SK-N-SH treated with all-trans-retinoic acid at 6 μM for 48 hours (cell line): ENCODE measurements at regions not wholly inside any gene's neighbourhood (a gene's known extent, or its start where the extent isn't known, plus 50 kb on each side); places are given as distances from the start of the nearest gene placed in this dataset.

Experiments
- ATAC-seq: fragments of 200-7000 bp; cut with Tn5 transposase; 3 replicates; pipeline ENCODE4 v1.9.1; 2020; ENCODE audit warnings: mild to moderate bottlenecking, moderate library complexity
- ARNTL ChIP-seq: fragments of 450-650 bp; formaldehyde crosslinking; IDR thresholded peaks from 2 replicates; pipeline ENCODE4 v1.5.0; 2020; ENCODE audit warnings: low read depth, mild to moderate bottlenecking, moderate library complexity, borderline replicate concordance
- BACH2 ChIP-seq: fragments of 250-450 bp; sonication (Bioruptor Pico); IDR thresholded peaks from 2 replicates; pipeline ENCODE4 v1.9.0; 2021; ENCODE audit warnings: mild to moderate bottlenecking, borderline replicate concordance
- CREB5 ChIP-seq: fragments of 250-450 bp; sonication (Bioruptor Pico); IDR thresholded peaks from 2 replicates; pipeline ENCODE4 v1.5.1; 2020; ENCODE audit warnings: low read depth, mild to moderate bottlenecking, moderate library complexity
- CSDC2 ChIP-seq: fragments of 250-450 bp; sonication (Bioruptor Pico); IDR thresholded peaks from 2 replicates; pipeline ENCODE4 v1.5.0; 2020; ENCODE audit warnings: mild to moderate bottlenecking, moderate library complexity
- ESRRG ChIP-seq: fragments of 250-450 bp; sonication (Bioruptor Pico); IDR thresholded peaks from 2 replicates; pipeline ENCODE4 v1.6.1; 2021; ENCODE audit warnings: mild to moderate bottlenecking
- GLIS3 ChIP-seq: fragments of 250-450 bp; sonication (Bioruptor Pico); IDR thresholded peaks from 2 replicates; pipeline ENCODE4 v1.5.0; 2020; ENCODE audit warnings: mild to moderate bottlenecking, moderate library complexity
- ISL1 ChIP-seq: fragments of 250-450 bp; sonication (Bioruptor Pico); IDR thresholded peaks from 2 replicates; pipeline ENCODE4 v2.1.2; 2022; ENCODE audit warnings: mild to moderate bottlenecking, moderate library complexity
- POU6F1 ChIP-seq: fragments of 250-450 bp; sonication (Bioruptor Pico); IDR thresholded peaks from 2 replicates; pipeline ENCODE4 v1.8.0; 2021; ENCODE audit warnings: low read depth, mild to moderate bottlenecking, moderate library complexity, borderline replicate concordance
- PPARA ChIP-seq: fragments of 250-450 bp; sonication (Bioruptor Pico); IDR thresholded peaks from 2 replicates; pipeline ENCODE4 v1.5.0; 2020; ENCODE audit warnings: mild to moderate bottlenecking, borderline replicate concordance
- RARB ChIP-seq: fragments of 250-450 bp; sonication (Bioruptor Pico); IDR thresholded peaks from 2 replicates; pipeline ENCODE4 v1.8.0; 2021; ENCODE audit warnings: mild to moderate bottlenecking, moderate library complexity
- SNAI2 ChIP-seq: fragments of 250-450 bp; sonication (Bioruptor Pico); IDR thresholded peaks from 2 replicates; pipeline ENCODE4 v1.5.0; 2020; ENCODE audit warnings: mild to moderate bottlenecking, moderate library complexity
- TCF4 ChIP-seq: fragments of 250-450 bp; sonication (Bioruptor Pico); IDR thresholded peaks from 2 replicates; pipeline ENCODE4 v1.8.0; 2021; ENCODE audit warnings: mild to moderate bottlenecking, moderate library complexity, borderline replicate concordance
- TOX ChIP-seq: fragments of 250-450 bp; sonication (Bioruptor Pico); IDR thresholded peaks from 2 replicates; pipeline ENCODE4 v1.8.0; 2021; ENCODE audit warnings: mild to moderate bottlenecking, moderate library complexity, borderline replicate concordance
- TSHZ2 ChIP-seq: fragments of 250-450 bp; sonication (Bioruptor Pico); IDR thresholded peaks from 2 replicates; pipeline ENCODE4 v1.5.0; 2020; ENCODE audit warnings: mild to moderate bottlenecking, moderate library complexity
- ZC3H10 ChIP-seq: fragments of 250-450 bp; sonication (Bioruptor Pico); IDR thresholded peaks from 2 replicates; pipeline ENCODE4 v1.5.1; 2021; ENCODE audit warnings: mild to moderate bottlenecking, moderate library complexity
- ZFP3 ChIP-seq: fragments of 250-450 bp; sonication (Bioruptor Pico); IDR thresholded peaks from 2 replicates; pipeline ENCODE4 v1.5.0; 2020; ENCODE audit warnings: mild to moderate bottlenecking, moderate library complexity
- ZFP30 ChIP-seq: fragments of 450-650 bp; formaldehyde crosslinking; IDR thresholded peaks from 2 replicates; pipeline ENCODE4 v1.5.0; 2022; ENCODE audit warnings: mild to moderate bottlenecking, moderate library complexity
- ZNF565 ChIP-seq: fragments of 450-650 bp; formaldehyde crosslinking; conservative IDR thresholded peaks from 2 replicates; pipeline ENCODE4 v1.5.0; 2020; ENCODE audit warnings: low read depth, mild to moderate bottlenecking, moderate library complexity
- ZNF70 ChIP-seq: fragments of 450-650 bp; formaldehyde crosslinking; IDR thresholded peaks from 2 replicates; pipeline ENCODE4 v1.5.0; 2020; ENCODE audit warnings: mild to moderate bottlenecking, moderate library complexity

GRCh38 chr12:90485560-90485959 is 469.4 kb downstream of the CCER1 start:
- no peak for TF ChIP-seq ZC3H10 (CRISPR knock-in tag)
- no peak for ATAC-seq

DNA sequence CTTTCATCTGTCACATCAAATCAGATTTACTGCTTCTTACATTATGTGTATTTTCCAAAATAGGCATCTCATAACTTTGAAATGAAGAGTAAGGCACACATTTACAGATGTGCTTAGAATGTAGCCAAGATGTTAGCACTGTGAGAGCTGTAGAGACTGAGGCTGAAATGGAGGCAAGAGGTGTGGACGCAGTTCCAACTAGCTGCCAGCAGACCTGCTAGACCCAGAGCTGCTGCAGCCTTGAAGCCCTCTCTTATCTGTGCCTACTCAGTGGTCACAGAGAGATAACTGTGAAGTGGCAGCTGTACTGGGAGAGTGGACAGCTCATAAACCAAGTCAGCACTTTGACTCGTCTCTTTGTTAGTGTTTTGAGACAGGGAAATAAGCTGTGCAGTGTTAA is 470.9 kb downstream of the CCER1 start:
- ATAC-seq = no peak
- TF ChIP-seq TOX (no peak), ZNF70 (CRISPR knock-in tag) (no peak), ESRRG (CRISPR knock-in tag) (no peak)

DNA sequence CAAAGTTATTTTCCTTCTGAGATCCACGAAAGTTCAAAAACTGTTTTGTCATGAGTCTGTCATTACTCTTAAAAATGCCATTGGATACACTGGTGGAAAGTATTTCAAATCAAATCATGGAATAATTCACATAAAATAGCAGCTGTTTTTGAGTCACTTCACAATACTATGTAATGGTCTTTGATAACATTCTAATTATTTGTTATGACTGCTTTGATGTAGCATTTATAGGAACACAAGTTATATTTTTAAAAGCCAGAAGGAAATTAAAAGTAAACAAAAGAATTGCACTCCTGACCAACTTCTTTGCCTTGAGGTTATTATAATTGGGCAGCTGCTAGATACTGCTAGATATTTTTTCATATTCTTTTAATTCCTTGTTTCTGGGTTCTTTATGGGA is 473.2 kb downstream of the CCER1 start:
- no peak for ATAC-seq
- TF ChIP-seq ISL1 (CRISPR knock-in tag) (no peak), ESRRG (CRISPR knock-in tag) (no peak), TOX (no peak), SNAI2 (CRISPR knock-in tag) (no peak), TSHZ2 (CRISPR knock-in tag) (no peak), CSDC2 (no peak), PPARA (no peak), ZFP30 (CRISPR knock-in tag) (no peak), TCF4 (CRISPR knock-in tag) (no peak), BACH2 (no peak), ZFP3 (CRISPR knock-in tag) (no peak), RARB (CRISPR knock-in tag) (no peak), ZNF565 (CRISPR knock-in tag) (no peak)
- TF ChIP-seq, all 23 proteins: peak for 0

GRCh38 chr12:90479237-90479636 is 475.7 kb downstream of the CCER1 start:
- TF ChIP-seq POU6F1 (CRISPR knock-in tag) (no peak), ZNF70 (CRISPR knock-in tag) (no peak), SNAI2 (CRISPR knock-in tag) (no peak), ISL1 (CRISPR knock-in tag) (no peak), GLIS3 (no peak), ZFP3 (CRISPR knock-in tag) (no peak), ARNTL (CRISPR knock-in tag) (no peak), TSHZ2 (CRISPR knock-in tag) (no peak), RARB (CRISPR knock-in tag) (no peak), CREB5 (CRISPR knock-in tag) (no peak), ZNF565 (CRISPR knock-in tag) (no peak)
- ATAC-seq = no peak

- ATAC-seq = no peak
- TF ChIP-seq RARB (CRISPR knock-in tag) = no peak
- TF ChIP-seq, all 23 proteins: peak for 0
These were observed 481.1 kb downstream of the CCER1 start for GRCh38 chr12:90473831-90474230.
